B cell (primary cell): ENCODE measurements at regions not wholly inside any gene's neighbourhood (a gene's known extent, or its start where the extent isn't known, plus 50 kb on each side); places are given as distances from the start of the nearest gene placed in this dataset.

Experiments
- ATAC-seq: fragments of 200-7000 bp; cut with Tn5 transposase; one replicate; pipeline ENCODE4 v1.10.0; 2021; ENCODE audit warnings: low read depth, mild to moderate bottlenecking, moderate number of reproducible peaks, moderate library complexity
- CTCF ChIA-PET: fragments of 350-600 bp; sonication (Branson Sonifier 250); formaldehyde crosslinking; loops from one replicate; lab custom pipeline; 2021; ENCODE audit warnings: antibody characterized with exemption, inconsistent platforms; lab: Charles Lee
- POLR2A ChIA-PET: fragments of 350-600 bp; sonication (Branson Sonifier 250); formaldehyde crosslinking; loops from one replicate; lab custom pipeline; 2021; ENCODE audit warnings: antibody characterized with exemption; lab: Charles Lee
- DNase-seq: peaks from one replicate; pipeline ENCODE4 v3.0.0; 2013
- H2AFZ ChIP-seq: 2 replicates; pipeline ENCODE4 v1.6.1; 2012; ENCODE audit warnings: mild to moderate bottlenecking, low read depth, low read length; ENCODE audit not compliant: insufficient read depth, poor library complexity, severe bottlenecking
- H3K27ac ChIP-seq, 2 donors: 1 replicate in 1 of 2; 2 replicates in 1 of 2; pipeline ENCODE4 v1.5.1; 2012 to 2013; ENCODE audit warnings: low read length in 2 of 2, mild to moderate bottlenecking in 2 of 2, moderate library complexity in 1 of 2
- H3K27me3 ChIP-seq, 4 experiments: fragments of 200-600 bp in 1 of 4; sonication (generic) in 1 of 4; replicated peaks in 1 of 4; 1 replicate in 2 of 4; 2 replicates in 2 of 4; pipeline versions ENCODE4 v1.6.1 to v1.7.0; 2013 to 2016; ENCODE audit warnings: low read length in 3 of 4, mild to moderate bottlenecking in 2 of 4, mixed read lengths in 1 of 4, moderate library complexity in 1 of 4; ENCODE audit not compliant: insufficient read depth in 4 of 4, control insufficient read depth in 3 of 4; ENCODE audit errors: control extremely low read depth in 1 of 4
- H3K36me3 ChIP-seq, 2 experiments: replicated peaks in 1 of 2; 1 replicate in 1 of 2; 2 replicates in 1 of 2; pipeline versions ENCODE4 v1.6.1 to v1.7.1; 2013; ENCODE audit warnings: low read length in 1 of 2; ENCODE audit not compliant: insufficient read depth in 2 of 2, control insufficient read depth in 1 of 2; ENCODE audit errors: control extremely low read depth in 1 of 2, extremely low read depth in 1 of 2
- H3K4me1 ChIP-seq, 2 donors: fragments of 200-600 bp in 1 of 2; sonication (generic) in 1 of 2; 1 replicate in 1 of 2; 2 replicates in 1 of 2; pipeline versions ENCODE4 v1.5.1 to v1.6.1; 2013 to 2017; ENCODE audit warnings: low read length in 2 of 2; ENCODE audit not compliant: control insufficient read depth in 2 of 2, insufficient read depth in 2 of 2
- H3K4me2 ChIP-seq: replicated peaks from 2 replicates; pipeline ENCODE3; 2012; ENCODE audit warnings: mild to moderate bottlenecking, low read depth, low read length; ENCODE audit not compliant: poor library complexity, severe bottlenecking
- H3K4me3 ChIP-seq, 5 experiments: fragments of 200-600 bp in 1 of 5; sonication (generic) in 1 of 5; 1 replicate in 3 of 5; 2 replicates in 2 of 5; pipeline versions ENCODE4 v1.5.1 to v1.7.0; 2011 to 2016; ENCODE audit warnings: low read length in 4 of 5, mild to moderate bottlenecking in 4 of 5, low read depth in 2 of 5, control low read depth in 1 of 5, moderate library complexity in 1 of 5; ENCODE audit not compliant: insufficient read depth in 1 of 5; ENCODE audit errors: control extremely low read depth in 1 of 5, extremely low read depth in 1 of 5
- H3K79me2 ChIP-seq: fragments of 200-600 bp; sonication (generic); one replicate; pipeline ENCODE4 v1.6.0; 2016; ENCODE audit warnings: low read length; ENCODE audit not compliant: control insufficient read depth, insufficient read depth
- H3K9ac ChIP-seq: fragments of 200-600 bp; sonication (generic); 2 replicates; pipeline ENCODE4 v1.6.1; 2017; ENCODE audit warnings: mild to moderate bottlenecking, low read length, moderate library complexity
- H3K9me3 ChIP-seq, 3 donors: one replicate each; pipeline versions ENCODE4 v1.6.1 to v1.7.1; 2013; ENCODE audit warnings: low read length in 2 of 3; ENCODE audit not compliant: control insufficient read depth in 2 of 3, insufficient read depth in 1 of 3; ENCODE audit errors: control extremely low read depth in 1 of 3
- H4K20me1 ChIP-seq: 2 replicates; pipeline ENCODE4 v1.6.0; 2012; ENCODE audit warnings: mild to moderate bottlenecking, low read length; ENCODE audit not compliant: insufficient read depth, control insufficient read depth, poor library complexity, severe bottlenecking
- H3K27ac Mint-ChIP-seq: one replicate; pipeline ENCODE4 v1.8.0; 2021; ENCODE audit warnings: mixed read lengths
- H3K27me3 Mint-ChIP-seq: one replicate; pipeline ENCODE4 v1.8.0; 2021; ENCODE audit warnings: mixed read lengths
- H3K4me1 Mint-ChIP-seq: one replicate; pipeline ENCODE4 v1.8.0; 2021; ENCODE audit warnings: mixed read lengths
- H3K4me3 Mint-ChIP-seq: one replicate; pipeline ENCODE4 v1.8.0; 2021; ENCODE audit warnings: mixed read lengths
- H3K9me3 Mint-ChIP-seq: one replicate; pipeline ENCODE4 v1.8.0; 2022; ENCODE audit warnings: mixed read lengths; ENCODE audit not compliant: insufficient read depth
- CTCF ChIP-seq: fragments of 200-600 bp; IDR thresholded peaks from one replicate; pipeline ENCODE4 v1.8.0; 2022; ENCODE audit warnings: antibody characterized with exemption, mild to moderate bottlenecking
- EZH2 ChIP-seq: IDR thresholded peaks from 2 replicates; pipeline ENCODE4 v1.6.1; 2012; ENCODE audit warnings: borderline replicate concordance, low read depth, mild to moderate bottlenecking, moderate library complexity, low read length; ENCODE audit not compliant: insufficient read depth, poor library complexity, severe bottlenecking
- WGBS: methylation state at CpG from one replicate; pipeline ENCODE4 v1.1.5; 2013; ENCODE audit warnings: missing lambda C conversion rate; ENCODE audit not compliant: insufficient coverage; 5-methylcytosine and 5-hydroxymethylcytosine counted together
- intact Hi-C: fragments of 100-400 bp; cut with micrococcal nuclease; formaldehyde crosslinking; loops from one replicate; pipeline ENCODE4 v1.10.0; 2022

GRCh38 chr10:131732631-131733127 lies 168.1 kb upstream of the PPP2R2D start:
- no peak for TF ChIP-seq EZH2
- TF ChIP-seq CTCF = no peak
- Mint-ChIP-seq H3K9me3 (no peaks in the 10 kb centered on the region), H3K27me3 (peaks cover 2% of the 10 kb centered on the region), H3K4me3 (no peak overlapping the region), H3K27ac (no peak overlapping the region), H3K4me1 (no peaks in the 10 kb centered on the region)
- ChIA-PET CTCF (no interaction called here), POLR2A (no interaction called here)
- Histone ChIP-seq H3K4me2 (no peak overlapping the region), H3K27ac (no peak overlapping the region), H3K4me1 (no peaks in the 10 kb centered on the region), H2AFZ (no peak overlapping the region), H3K9me3 (peaks cover 0 to 12% (median 0%) of the 10 kb centered on the region in 3 donors), H3K27me3 (no peaks in the 10 kb centered on the region), H4K20me1 (no peaks in the 10 kb centered on the region), H3K79me2 (no peaks in the 10 kb centered on the region), H3K36me3 (no peaks in the 10 kb centered on the region), H3K9ac (no peak overlapping the region), H3K4me3 (no peak overlapping the region)
- 93% methylated on average over 5 of the region's 5 CpGs for WGBS
- intact Hi-C loops = no loop called here
- ATAC-seq = no peak
- no peak for DNase-seq

- Mint-ChIP-seq H3K4me3 (no peak overlapping the region), H3K9me3 (no peaks in the 10 kb centered on the region), H3K27me3 (peaks cover 2% of the 10 kb centered on the region), H3K27ac (no peak overlapping the region), H3K4me1 (no peaks in the 10 kb centered on the region)
- Histone ChIP-seq H4K20me1 (no peaks in the 10 kb centered on the region), H3K36me3 (no peaks in the 10 kb centered on the region), H3K4me3 (no peak overlapping the region), H3K4me2 (no peak overlapping the region), H3K4me1 (no peaks in the 10 kb centered on the region), H3K79me2 (no peaks in the 10 kb centered on the region), H2AFZ (no peak overlapping the region), H3K27me3 (no peaks in the 10 kb centered on the region), H3K27ac (no peak overlapping the region), H3K9ac (no peak overlapping the region), H3K9me3 (peaks cover 0 to 12% (median 0%) of the 10 kb centered on the region in 3 donors)
- POLR2A ChIA-PET = no interaction called here
- intact Hi-C loops = no loop called here
- ATAC-seq = no peak
- no peak for DNase-seq
- TF ChIP-seq CTCF (no peak), EZH2 (no peak)
- 91% methylated on average over 10 of the region's 10 CpGs for WGBS
- CTCF ChIA-PET = no interaction called here
These were observed 167.2 kb upstream of the PPP2R2D start for GRCh38 chr10:131733596-131733995.
